Fibroblast of mammary gland (primary cell): ENCODE measurements at regions not wholly inside any gene's neighbourhood (a gene's known extent, or its start where the extent isn't known, plus 50 kb on each side); places are given as distances from the start of the nearest gene placed in this dataset.
"Not testable (repeated sequence)": the region's sequence is repeated elsewhere in the genome, so short reads cannot be mapped to it uniquely, and the experiment has no call there.

Experiments used
- DNase-seq: peaks from one replicate; pipeline ENCODE4 v3.0.0-alpha.2; 2010; ENCODE audit warnings: low read depth
- H3K4me3 ChIP-seq: 2 replicates; pipeline ENCODE4 v1.5.1; 2011; ENCODE audit warnings: low read depth, mild to moderate bottlenecking, low read length, moderate library complexity; ENCODE audit not compliant: control insufficient read depth
- TF ChIP-seq, protein P1 (sequence below): conservative IDR thresholded peaks from 2 replicates; pipeline ENCODE4 v1.5.1; 2011; ENCODE audit warnings: low read depth, low read length, inconsistent platforms; ENCODE audit not compliant: control insufficient read depth, insufficient read depth

DNA sequence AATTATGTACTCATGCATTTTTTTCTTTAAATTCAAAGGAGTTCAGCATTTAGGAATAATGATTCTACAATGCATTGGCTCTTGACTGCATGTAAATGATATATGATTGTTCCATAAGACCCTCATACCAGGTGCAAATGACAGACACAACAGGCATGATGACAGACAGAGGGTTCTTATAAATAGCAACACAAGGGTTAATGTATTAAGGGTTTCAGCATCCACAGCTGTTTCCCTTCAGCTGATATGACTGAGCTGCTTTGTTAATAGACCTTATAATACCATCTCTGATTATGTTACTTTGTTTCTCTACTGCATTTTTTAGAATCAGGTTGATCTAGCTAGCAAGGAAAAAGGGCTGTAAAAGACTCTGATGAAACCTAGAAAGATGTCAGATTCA is 90.8 kb upstream of the TMTC2 start:
- no peak overlapping the region for H3K4me3 ChIP-seq
- TF ChIP-seq, protein P1, sequence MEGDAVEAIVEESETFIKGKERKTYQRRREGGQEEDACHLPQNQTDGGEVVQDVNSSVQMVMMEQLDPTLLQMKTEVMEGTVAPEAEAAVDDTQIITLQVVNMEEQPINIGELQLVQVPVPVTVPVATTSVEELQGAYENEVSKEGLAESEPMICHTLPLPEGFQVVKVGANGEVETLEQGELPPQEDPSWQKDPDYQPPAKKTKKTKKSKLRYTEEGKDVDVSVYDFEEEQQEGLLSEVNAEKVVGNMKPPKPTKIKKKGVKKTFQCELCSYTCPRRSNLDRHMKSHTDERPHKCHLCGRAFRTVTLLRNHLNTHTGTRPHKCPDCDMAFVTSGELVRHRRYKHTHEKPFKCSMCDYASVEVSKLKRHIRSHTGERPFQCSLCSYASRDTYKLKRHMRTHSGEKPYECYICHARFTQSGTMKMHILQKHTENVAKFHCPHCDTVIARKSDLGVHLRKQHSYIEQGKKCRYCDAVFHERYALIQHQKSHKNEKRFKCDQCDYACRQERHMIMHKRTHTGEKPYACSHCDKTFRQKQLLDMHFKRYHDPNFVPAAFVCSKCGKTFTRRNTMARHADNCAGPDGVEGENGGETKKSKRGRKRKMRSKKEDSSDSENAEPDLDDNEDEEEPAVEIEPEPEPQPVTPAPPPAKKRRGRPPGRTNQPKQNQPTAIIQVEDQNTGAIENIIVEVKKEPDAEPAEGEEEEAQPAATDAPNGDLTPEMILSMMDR: no peak
- DNase-seq: no peak

DNA sequence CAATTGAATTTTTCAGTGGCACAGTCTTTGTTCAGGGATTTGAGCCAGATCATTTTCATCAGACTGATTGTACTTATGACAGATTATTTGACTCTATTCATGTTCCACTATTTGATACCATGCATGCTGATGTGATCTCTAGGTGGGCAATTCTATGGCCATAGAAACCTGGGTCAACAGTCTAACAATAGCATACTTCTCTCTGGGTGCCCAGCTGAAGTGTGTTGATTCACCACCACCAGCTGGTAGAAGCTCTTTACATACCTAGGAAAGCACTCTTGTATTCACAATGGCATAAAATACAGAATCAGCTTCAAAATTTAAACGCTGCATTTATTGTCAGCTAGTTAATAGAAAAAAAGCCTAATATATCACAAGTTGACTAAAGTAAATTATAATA is 90.2 kb upstream of the TMTC2 start:
- TF ChIP-seq, protein P1: no peak
- no peak for DNase-seq
- H3K4me3 ChIP-seq: no peak overlapping the region

DNA sequence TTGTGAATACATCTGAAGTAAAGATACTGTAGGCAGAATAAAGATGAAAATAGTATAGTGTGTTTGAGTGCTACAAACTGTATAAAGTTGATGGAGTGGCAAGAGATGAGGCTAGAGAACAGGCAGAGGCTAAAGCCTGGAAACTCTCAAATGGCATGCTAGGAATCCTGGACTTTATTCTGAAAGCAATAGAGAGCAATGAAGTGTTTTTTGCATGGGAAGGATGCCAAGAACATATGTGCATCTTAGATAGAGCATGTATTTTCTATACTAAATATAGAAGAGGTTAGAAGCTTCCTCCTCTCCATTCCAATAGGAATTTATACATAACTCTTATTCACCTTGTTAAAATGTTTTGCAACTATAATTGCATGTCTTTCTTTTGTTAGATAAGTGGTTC is 86.3 kb upstream of the TMTC2 start:
- TF ChIP-seq, protein P1: no peak

DNA sequence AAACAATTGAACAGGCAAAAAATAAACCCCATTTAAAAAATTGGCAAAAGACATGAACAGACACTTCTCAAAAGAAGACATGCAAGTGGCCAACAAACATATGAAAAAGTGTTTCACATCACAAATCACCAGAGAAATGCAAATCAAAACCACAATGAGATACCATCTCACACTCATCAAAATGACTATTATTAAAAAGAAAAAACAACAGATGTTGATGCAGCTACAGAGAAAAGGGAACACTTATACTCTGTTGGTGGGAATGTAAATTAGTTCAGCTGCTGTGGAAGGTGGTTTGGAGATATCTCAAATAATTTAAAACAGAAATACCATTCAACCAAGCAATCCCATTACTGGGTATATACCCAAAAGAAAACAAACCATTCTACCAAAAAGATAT is 83.1 kb upstream of the TMTC2 start:
- not testable (repeated sequence) for DNase-seq, H3K4me3 ChIP-seq

More for the DNA sequence above, 86.3 kb upstream of the TMTC2 start:
- no peak overlapping the region for H3K4me3 ChIP-seq
- no peak for DNase-seq

DNA sequence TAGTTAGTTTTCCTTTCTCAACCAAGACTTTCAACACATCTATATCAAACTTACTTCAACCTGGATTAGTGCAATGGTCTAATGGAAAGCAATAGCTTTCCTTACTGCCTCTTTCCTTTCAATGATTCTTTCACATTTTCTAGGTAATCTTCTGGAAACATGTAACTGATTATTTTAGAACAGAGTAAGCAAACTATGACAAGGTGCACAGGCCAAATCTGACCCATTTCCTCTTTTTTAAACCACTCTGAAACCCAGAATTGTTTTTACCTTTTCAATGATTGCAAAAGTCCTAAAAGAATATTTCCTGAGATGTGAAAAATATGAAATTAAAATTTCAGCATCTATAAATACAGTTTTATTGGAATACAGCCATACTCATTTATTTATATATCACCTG is 81.6 kb upstream of the TMTC2 start:
- TF ChIP-seq, protein P1: no peak
- DNase-seq: no peak
- H3K4me3 ChIP-seq: no peak overlapping the region

DNA sequence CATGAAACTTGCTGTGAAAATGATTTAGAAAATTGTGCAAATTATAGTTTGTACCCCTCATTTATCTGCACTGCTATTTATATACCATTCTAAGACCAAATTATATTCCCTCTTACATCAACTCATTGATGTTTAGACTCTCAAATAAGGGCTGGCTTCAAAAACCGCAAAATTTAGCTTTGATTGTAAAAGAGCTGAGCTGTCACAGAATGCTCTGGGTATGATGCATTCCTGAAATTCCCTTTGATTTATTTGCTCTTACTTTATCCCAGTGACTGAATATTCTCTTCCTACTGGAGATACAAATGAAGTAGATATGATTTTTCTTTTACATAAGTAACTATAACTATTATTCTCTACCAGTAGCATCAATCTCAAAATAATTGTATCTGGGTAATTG is 78.0 kb upstream of the TMTC2 start:
- peak; percentile 5 for DNase-seq
- H3K4me3 ChIP-seq: no peak overlapping the region
- TF ChIP-seq, protein P1: no peak

DNA sequence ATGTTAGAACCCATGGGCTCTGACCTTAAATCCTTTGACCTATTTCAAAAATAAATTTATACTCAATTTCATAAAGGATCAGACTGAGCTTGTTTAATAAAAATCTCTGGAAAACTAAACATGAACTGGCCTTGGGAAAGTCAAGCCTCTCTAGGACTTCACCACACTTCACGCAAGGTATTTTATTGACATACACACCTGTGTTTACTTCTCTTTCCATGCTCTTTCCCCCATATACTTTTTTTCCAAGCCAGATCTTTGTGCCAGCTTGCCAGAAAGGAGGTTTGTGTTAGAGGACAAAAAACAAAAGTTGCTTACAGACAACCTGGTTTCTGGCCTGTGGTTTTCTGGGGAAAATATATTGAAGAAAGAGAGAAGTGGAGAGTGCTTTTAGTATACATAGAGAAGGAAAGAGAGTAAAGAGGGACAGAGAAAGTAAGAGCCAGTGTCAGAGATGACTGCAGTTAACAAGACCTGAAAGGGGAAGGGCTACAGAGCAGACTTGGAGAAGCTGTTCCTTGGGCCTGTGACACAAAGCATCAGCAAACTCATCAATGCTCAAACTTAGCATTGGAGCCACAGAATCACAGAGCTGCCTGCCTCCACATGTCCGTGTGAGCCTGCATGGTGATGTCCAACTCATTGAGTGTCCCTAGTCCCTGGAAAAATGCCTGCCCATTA is 77.3 kb upstream of the TMTC2 start:
- TF ChIP-seq, protein P1: no peak
- DNase-seq: no peak
- no peak overlapping the region for H3K4me3 ChIP-seq
